22Rv1 (cell line): ENCODE measurements at regions not wholly inside any gene's neighbourhood (a gene's known extent, or its start where the extent isn't known, plus 50 kb on each side); places are given as distances from the start of the nearest gene placed in this dataset.

Experiments
- ZFX ChIP-seq: fragments of 450-650 bp; IDR thresholded peaks from 2 replicates; pipeline ENCODE4 v1.6.1; 2017; ENCODE audit warnings: antibody characterized with exemption, borderline replicate concordance
- TF ChIP-seq, protein P1 (sequence below): fragments of 450-650 bp; IDR thresholded peaks from 2 replicates; pipeline ENCODE4 v1.5.1; 2017; ENCODE audit warnings: mild to moderate bottlenecking

DNA sequence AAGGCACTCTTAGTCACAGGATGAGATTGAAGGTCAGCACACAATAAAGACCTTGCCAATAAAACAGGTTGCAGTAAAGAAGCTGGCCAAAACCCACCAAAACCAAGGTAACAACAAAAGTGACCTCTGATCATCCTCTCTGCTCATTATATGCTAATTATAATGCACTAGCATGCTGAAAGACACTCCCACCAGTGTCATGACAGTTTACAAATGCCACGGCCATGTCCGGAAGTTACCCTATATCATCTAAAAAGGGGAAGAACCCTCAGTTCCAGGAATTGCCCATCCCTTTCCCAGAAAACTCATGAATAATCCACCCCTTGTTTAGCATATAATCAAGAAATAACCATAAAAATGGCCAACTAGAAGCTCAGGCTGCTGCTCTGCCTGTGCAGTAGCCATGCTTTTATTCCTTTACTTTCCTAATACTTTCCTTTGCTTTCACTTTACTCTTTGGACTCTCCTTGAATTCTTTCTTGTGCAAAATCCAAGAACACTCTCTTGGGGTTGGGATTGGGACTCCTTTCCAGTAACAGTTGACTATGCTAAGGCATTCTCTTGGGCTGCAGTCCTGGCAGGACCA, 527.3 kb upstream of the MAP3K7 start:
- no peak for TF ChIP-seq ZFX
- TF ChIP-seq, protein P1, sequence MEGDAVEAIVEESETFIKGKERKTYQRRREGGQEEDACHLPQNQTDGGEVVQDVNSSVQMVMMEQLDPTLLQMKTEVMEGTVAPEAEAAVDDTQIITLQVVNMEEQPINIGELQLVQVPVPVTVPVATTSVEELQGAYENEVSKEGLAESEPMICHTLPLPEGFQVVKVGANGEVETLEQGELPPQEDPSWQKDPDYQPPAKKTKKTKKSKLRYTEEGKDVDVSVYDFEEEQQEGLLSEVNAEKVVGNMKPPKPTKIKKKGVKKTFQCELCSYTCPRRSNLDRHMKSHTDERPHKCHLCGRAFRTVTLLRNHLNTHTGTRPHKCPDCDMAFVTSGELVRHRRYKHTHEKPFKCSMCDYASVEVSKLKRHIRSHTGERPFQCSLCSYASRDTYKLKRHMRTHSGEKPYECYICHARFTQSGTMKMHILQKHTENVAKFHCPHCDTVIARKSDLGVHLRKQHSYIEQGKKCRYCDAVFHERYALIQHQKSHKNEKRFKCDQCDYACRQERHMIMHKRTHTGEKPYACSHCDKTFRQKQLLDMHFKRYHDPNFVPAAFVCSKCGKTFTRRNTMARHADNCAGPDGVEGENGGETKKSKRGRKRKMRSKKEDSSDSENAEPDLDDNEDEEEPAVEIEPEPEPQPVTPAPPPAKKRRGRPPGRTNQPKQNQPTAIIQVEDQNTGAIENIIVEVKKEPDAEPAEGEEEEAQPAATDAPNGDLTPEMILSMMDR = no peak
